ENCODE measurements at regions not wholly inside any gene's neighbourhood (a gene's known extent, or its start where the extent isn't known, plus 50 kb on each side); places are given as distances from the start of the nearest gene placed in this dataset.

DNA sequence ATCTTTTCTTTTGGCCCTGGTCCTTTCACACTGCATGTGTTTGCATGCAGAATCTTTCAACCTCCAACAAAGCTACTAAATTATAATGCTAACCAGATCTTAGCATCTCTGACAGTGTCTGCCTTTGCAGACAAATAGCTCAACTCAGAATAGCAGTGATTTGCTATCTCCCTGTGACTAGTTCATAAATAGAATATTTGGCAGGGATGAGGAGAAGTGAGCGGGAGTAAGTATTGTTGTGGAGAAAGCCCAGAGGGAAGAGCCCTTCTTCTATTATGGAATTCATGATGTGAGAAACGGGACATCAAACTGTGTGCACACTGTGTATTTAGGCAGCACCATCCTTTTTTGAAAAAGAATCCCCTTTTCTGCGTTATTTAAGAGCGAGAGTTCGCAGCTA is 288.0 kb upstream of the CHORDC1 start:
- TF ChIP-seq CTCF (conservative IDR thresholded peaks at IDR 0.05 in 1 of 2, IDR thresholded peaks at IDR 0.05 in 1 of 2; ENCODE audit: extremely low read depth in 1 of 2, insufficient read depth in 1 of 2, low read depth in 1 of 2, low read length in 2 of 2) (no peak), EZH2 (IDR thresholded peaks at IDR 0.05; ENCODE audit: borderline replicate concordance, low read length) (no peak)
